GM19328 (cell line): ENCODE measurements at regions not wholly inside any gene's neighbourhood (a gene's known extent, or its start where the extent isn't known, plus 50 kb on each side); places are given as distances from the start of the nearest gene placed in this dataset.
A peak's percentile ranks its signal among the peaks of the same experiment; 100 is the strongest.
"Not testable (repeated sequence)": the region's sequence is repeated elsewhere in the genome, so short reads cannot be mapped to it uniquely, and the experiment has no call there.

ENCODE experiments used
- ATAC-seq: cut with Tn5 transposase; IDR thresholded peaks from one replicate; pipeline ENCODE4 v1.9.1; 2021; ENCODE audit warnings: mild to moderate bottlenecking, moderate library complexity; ENCODE audit not compliant: unreplicated experiment

GRCh38 chr1:242914729-242915128 is 340.4 kb downstream of the CEP170 start:
- not testable (repeated sequence) for ATAC-seq

DNA sequence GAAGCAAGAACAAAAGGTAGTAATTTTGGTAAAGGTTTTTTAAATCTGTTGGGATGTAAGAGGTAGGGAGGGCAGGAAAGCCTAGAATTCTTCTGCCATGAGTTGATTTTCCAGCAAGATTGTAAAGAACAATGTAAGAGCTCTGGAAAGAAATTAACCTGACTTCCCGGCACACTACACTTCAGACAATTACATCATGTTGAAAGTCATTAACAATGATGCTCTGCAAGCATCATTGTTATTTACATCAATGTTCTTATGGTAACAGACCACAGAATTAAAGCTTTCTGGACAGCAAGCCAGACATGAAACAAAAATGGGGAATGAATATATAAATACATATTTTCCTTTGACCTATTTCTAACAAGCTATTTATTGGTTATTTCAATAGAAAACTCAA is 342.2 kb downstream of the CEP170 start:
- ATAC-seq = not testable (repeated sequence)

- ATAC-seq = not testable (repeated sequence)
These were observed 354.5 kb downstream of the CEP170 start for GRCh38 chr1:242900558-242900957.

GRCh38 chr1:242890192-242890741 is 364.8 kb downstream of the CEP170 start:
- no peak for ATAC-seq

- ATAC-seq = peak; percentile 63
These were observed 361.6 kb upstream of the PLD5 start for GRCh38 chr1:242886137-242886536.

DNA sequence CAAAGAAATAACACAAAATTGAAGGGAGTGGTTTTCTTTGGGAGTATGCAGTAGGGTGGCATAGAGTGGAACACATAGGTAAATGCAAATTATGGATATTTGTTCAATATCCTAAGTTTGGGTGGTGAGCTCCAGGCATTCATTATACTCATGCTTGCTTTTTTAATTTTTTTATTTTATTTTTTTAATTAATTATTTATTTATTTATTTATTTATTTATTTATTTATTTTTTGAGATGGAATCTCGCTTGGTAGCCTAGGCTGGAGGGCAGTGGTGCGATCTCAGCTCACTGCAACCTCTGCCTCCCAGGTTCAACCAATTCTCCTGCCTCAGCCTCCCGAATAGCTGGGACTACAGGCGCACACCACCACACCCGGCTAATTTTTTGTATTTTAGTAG is 355.5 kb upstream of the PLD5 start:
- ATAC-seq = not testable (repeated sequence)

DNA sequence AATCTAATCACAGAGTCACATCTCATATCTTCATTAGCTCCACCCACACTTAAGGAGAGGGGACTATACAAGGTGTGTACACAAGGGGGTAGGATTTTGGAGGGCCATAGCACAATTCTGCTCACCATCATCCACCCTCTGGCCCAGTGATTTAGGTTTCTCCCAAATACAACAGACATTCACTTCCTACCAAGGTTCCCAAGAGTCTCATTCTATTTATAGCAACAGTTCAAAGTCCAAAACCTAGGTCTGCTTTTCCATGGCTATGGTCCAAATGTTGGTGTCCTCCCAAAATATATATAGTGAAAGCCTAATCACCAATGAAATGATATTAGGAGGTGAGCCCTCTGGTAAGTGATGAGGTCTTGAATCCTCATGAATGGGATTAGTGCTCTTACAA is 353.2 kb upstream of the PLD5 start:
- no peak for ATAC-seq

DNA sequence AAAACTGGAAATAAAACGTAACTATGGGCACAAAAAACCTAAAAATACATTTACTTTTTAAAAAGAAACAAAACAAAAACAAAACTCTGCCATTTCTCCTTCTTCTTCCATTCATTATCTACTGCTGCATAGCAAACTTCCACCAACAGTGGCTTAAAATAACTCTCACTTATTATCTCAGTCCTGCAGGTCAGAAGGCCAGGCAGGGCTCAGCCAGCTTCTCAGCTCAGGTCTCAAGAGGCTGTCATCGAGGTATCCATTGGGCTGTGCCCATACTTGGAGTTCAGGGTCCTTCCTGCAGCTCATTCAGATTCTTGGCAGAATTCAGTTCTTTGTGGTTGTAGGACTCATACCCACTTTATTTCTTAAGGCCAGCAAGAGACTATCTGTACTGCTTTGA is 352.7 kb upstream of the PLD5 start:
- ATAC-seq = no peak

DNA sequence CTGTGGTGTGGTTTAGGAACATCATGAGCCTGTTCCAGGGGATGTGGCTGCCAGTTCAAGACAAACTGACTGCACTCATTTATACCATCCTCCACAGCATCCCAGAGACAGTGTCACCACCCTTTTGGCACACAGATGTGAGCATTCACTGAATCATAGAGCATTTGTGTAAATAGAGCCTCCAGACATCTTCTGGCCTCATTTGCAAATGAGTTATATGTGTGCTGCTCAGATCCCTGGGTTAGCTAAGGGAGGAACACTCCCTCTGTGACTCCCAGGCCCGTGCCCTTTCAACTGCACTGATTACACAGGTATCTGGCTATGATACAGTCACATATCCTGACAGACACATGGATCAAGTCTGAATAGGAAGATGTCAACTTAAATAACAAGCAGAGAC is 351.5 kb upstream of the PLD5 start:
- no peak for ATAC-seq

DNA sequence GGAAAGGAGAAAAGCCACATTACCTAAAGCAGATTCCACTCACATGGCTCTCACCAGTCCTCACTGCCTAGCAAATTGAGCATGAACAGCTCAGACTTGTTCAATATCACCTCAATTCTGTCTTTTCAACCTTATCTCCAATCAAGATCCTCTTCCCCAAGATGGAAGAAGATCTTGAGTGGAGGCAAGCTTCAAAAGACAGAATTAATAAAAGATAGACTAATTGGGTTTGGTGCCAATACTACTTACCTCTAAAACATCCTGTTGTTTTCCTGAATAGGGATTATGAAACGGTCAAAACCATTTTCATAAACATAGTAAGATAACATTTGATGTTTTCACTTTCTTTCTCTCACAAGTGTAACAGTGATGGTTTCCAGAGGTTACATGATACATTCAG is 349.2 kb upstream of the PLD5 start:
- no peak for ATAC-seq

- no peak for ATAC-seq
These were observed 348.0 kb upstream of the PLD5 start for GRCh38 chr1:242872521-242872920.

DNA sequence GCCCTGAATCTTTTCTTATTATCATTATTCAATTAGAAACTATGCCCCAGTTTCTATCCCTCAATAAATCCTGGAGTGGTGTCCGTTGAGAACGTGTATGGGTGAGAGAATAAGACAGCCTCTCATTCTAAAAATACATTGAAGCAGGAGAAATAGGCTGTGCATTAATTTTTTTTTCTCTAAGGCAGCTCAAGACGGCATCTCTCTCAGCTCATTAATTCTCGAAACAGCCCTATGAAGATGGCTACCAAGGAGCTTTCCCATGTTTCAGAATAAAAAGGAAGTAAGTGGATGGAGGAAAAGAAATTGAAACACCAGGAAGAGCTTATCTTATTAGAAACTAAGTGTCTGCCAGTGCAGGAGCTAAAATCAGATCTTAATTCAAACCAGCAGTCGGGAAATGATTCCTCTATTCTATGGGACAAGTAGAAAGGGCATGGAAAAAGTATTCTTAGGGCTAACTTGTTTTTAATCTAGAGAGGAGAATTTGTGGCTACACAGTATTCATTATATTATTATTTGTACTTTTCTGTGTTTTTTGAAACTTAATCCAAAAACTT is 347.1 kb upstream of the PLD5 start:
- ATAC-seq = no peak

GRCh38 chr1:242870966-242871365 is 346.5 kb upstream of the PLD5 start:
- ATAC-seq = no peak

DNA sequence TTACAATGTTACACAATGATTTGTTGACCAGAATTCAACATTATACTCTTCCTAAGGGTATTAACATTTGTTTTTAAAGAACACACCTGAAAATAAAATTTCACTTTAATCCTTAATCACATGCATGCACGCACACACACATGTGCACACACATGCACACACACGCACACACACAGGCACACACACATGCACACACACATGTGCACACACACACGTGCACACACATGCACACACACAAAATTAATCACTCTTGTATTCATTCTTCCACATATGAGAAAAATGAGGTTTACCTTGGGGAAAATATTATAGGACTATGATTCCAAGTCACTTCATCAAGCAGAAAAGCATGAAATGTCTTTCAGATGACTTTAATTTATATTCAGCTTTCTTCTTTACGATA is 331.8 kb upstream of the PLD5 start:
- ATAC-seq = no peak

DNA sequence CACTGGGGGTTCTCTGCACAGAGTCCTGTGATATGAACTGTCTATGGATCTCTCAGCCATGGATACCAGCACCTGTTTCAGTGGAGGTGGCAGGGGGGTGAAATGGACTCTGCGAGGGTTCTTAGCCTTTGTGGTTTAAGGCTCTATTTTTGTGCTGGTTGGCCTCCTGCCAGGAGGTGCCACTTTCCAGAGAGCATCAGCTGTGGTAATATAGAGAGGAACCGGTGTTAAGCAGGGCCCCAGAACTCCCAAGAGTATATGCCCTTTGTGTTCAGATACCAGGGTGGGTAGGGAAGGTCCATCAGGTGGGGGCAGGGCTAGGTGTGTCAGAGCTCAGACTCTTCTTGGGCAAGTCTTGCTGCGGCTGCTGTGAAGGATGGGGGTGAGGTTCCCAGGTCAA is 330.0 kb upstream of the PLD5 start:
- ATAC-seq = no peak

DNA sequence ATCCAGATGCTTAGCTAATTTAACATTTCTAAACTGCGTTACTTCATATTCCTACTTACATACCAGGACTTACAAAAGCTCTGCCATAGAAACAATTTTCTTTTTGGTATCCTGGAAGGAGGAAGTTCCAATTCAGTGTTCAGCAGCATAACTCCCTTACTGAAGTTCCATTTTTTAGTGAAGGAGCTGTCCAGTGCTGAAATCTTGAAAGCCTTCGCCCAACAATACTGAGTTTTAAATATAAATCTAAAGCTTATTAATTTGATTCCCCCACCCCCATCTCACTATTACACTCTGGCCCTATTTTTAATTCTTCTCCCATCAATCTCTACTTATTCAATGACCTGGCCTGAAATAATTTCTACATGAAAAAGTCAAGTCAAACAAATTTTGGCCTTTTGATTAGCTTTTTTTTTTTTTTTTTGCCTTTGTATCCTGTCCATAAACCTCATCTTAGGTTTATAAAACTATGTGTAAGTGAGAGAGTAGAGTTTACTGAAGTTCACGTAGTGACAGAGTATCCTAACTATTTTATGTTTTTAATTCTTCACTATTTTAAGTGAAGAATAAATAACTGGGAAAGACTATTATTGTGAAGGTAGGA is 323.0 kb upstream of the PLD5 start:
- no peak for ATAC-seq

DNA sequence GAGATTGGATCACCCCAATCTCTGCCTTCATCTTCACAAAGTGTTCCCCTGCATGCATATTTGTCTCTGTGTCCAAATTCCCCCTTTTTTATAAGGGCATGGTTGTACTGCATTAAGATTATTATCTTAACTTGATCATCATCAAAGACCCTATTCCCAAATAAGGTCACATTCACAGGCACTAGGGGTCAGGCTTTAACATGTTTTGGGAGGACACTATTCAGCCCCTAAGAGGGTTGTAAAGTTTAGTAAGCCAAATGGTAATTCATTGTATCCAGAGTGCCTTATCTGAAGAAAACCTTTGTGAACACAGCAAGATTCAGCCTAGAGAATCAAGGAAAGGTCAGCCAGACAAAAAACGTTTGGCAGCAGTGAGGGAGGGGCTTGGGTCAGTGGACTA is 317.6 kb upstream of the PLD5 start:
- ATAC-seq = no peak

DNA sequence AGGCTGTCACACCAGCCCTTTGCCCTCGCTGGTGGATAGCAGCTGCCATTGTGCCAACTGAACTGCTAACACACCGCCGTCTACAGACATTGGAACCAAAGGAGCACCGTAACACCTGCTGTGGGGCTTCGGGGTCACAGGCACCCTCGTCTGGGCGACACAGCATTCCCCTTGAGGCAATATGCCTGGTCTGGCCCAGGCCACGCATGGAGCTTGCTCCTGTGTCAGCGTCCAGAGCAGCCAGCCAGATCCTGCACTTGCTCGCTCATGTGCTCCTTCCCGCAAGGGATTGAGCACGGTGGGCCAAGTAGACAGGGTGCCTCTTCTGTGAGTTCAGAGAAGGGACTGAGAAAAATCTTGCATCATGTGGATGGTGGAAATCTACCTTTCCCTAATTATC is 314.6 kb upstream of the PLD5 start:
- no peak for ATAC-seq

- ATAC-seq = no peak
These were observed 311.9 kb upstream of the PLD5 start for GRCh38 chr1:242836423-242836822.

- ATAC-seq = no peak
These were observed 304.3 kb upstream of the PLD5 start for GRCh38 chr1:242828828-242829227.

- no peak for ATAC-seq
These were observed 303.7 kb upstream of the PLD5 start for GRCh38 chr1:242828199-242828598.

GRCh38 chr1:242827538-242827937 is 303.0 kb upstream of the PLD5 start:
- no peak for ATAC-seq
